Medulla oblongata (tissue), 1 donor: ENCODE measurements at regions not wholly inside any gene's neighbourhood (a gene's known extent, or its start where the extent isn't known, plus 50 kb on each side); places are given as distances from the start of the nearest gene placed in this dataset.

Experiments
- DNase-seq: peaks from one replicate; pipeline ENCODE4 v3.0.0-alpha.2; 2015; ENCODE audit errors: extremely low spot score

- DNase-seq, result no peak
These were observed 434.6 kb upstream of the SEMA3A start for GRCh38 chr7:84629216-84629615.

- DNase-seq, result no peak
These were observed 432.7 kb upstream of the SEMA3A start for GRCh38 chr7:84627250-84627649.

GRCh38 chr7:84624927-84625326 is 430.3 kb upstream of the SEMA3A start:
- no peak for DNase-seq

- DNase-seq, result no peak
These were observed 429.9 kb upstream of the SEMA3A start for GRCh38 chr7:84624527-84624926.

- DNase-seq, result no peak
These were observed 422.9 kb upstream of the SEMA3A start for GRCh38 chr7:84617265-84618030.

- no peak for DNase-seq
These were observed 420.4 kb upstream of the SEMA3A start for GRCh38 chr7:84614821-84615501.

GRCh38 chr7:84612981-84613681 is 418.5 kb upstream of the SEMA3A start:
- no peak for DNase-seq

GRCh38 chr7:84611391-84611790 is 416.8 kb upstream of the SEMA3A start:
- DNase-seq, result no peak

- no peak for DNase-seq
These were observed 415.8 kb upstream of the SEMA3A start for GRCh38 chr7:84610390-84610789.

- DNase-seq, result no peak
These were observed 410.7 kb upstream of the SEMA3A start for GRCh38 chr7:84605301-84605700.

GRCh38 chr7:84603545-84603944 is 409.0 kb upstream of the SEMA3A start:
- no peak for DNase-seq

GRCh38 chr7:84595026-84595425 is 400.4 kb upstream of the SEMA3A start:
- DNase-seq, result no peak

- DNase-seq, result no peak
These were observed 397.3 kb upstream of the SEMA3A start for GRCh38 chr7:84591897-84592296.

GRCh38 chr7:84589012-84589411 is 394.4 kb upstream of the SEMA3A start:
- no peak for DNase-seq

GRCh38 chr7:84583331-84583730 is 388.7 kb upstream of the SEMA3A start:
- no peak for DNase-seq

- no peak for DNase-seq
These were observed 388.2 kb upstream of the SEMA3A start for GRCh38 chr7:84582747-84583146.

- DNase-seq, result no peak
These were observed 384.2 kb upstream of the SEMA3A start for GRCh38 chr7:84578825-84579224.

GRCh38 chr7:84568781-84569180 is 374.2 kb upstream of the SEMA3A start:
- no peak for DNase-seq

- DNase-seq, result no peak
These were observed 370.9 kb upstream of the SEMA3A start for GRCh38 chr7:84565345-84566074.

- DNase-seq, result no peak
These were observed 359.1 kb upstream of the SEMA3A start for GRCh38 chr7:84553711-84554110.

- DNase-seq, result no peak
These were observed 354.8 kb upstream of the SEMA3A start for GRCh38 chr7:84549409-84549808.
